H1 (cell line): ENCODE measurements at regions not wholly inside any gene's neighbourhood (a gene's known extent, or its start where the extent isn't known, plus 50 kb on each side); places are given as distances from the start of the nearest gene placed in this dataset.
A peak's percentile ranks its signal among the peaks of the same experiment; 100 is the strongest.

Experiments used
- CTCF ChIA-PET: fragments of 300-600 bp; sonication (Branson Sonifier 250); formaldehyde crosslinking; loops from one replicate; lab custom pipeline; 2021; ENCODE audit not compliant: partially characterized antibody; lab: Charles Lee
- POLR2A ChIA-PET: fragments of 300-600 bp; sonication (Branson Sonifier 250); formaldehyde crosslinking; loops from one replicate; lab custom pipeline; 2021; ENCODE audit warnings: inconsistent platforms; ENCODE audit not compliant: partially characterized antibody; lab: Charles Lee
- DNase-seq, 2 experiments: peaks; one replicate each; pipeline versions ENCODE4 v3.0.0 to v3.0.0-alpha.2; 2010 to 2022; ENCODE audit warnings: low spot score in 2 of 2, low read depth in 1 of 2, mixed read lengths in 1 of 2
- FAIRE-seq: peaks from 2 replicates; lab custom pipeline; 2011; peaks lifted over from hg19 to GRCh38; lab: Jason Lieb, UNC
- H2AFZ ChIP-seq: 2 replicates; pipeline ENCODE4 v1.8.1; 2012; ENCODE audit warnings: low read length, inconsistent platforms
- H2AK5ac ChIP-seq: 2 replicates; pipeline ENCODE4 v1.6.1; 2013; ENCODE audit warnings: low read depth, low read length
- H2BK120ac ChIP-seq: replicated peaks from 2 replicates; pipeline ENCODE3; 2013; ENCODE audit warnings: low read depth, low read length, inconsistent platforms
- H2BK12ac ChIP-seq: 2 replicates; pipeline ENCODE4 v1.6.1; 2013; ENCODE audit warnings: low read depth, low read length
- H2BK15ac ChIP-seq: 2 replicates; pipeline ENCODE4 v1.6.1; 2013; ENCODE audit warnings: low read length
- H2BK20ac ChIP-seq: 2 replicates; pipeline ENCODE4 v1.6.1; 2013; ENCODE audit warnings: low read length
- H2BK5ac ChIP-seq: 2 replicates; pipeline ENCODE4 v1.6.1; 2013; ENCODE audit warnings: low read depth, low read length
- H3K14ac ChIP-seq: 2 replicates; pipeline ENCODE4 v1.6.1; 2013; ENCODE audit warnings: inconsistent platforms; ENCODE audit not compliant: insufficient read length
- H3K18ac ChIP-seq: 2 replicates; pipeline ENCODE4 v1.6.1; 2013; ENCODE audit warnings: low read length; ENCODE audit errors: extremely low read depth
- H3K23ac ChIP-seq: 2 replicates; pipeline ENCODE4 v1.6.1; 2013; ENCODE audit warnings: inconsistent platforms; ENCODE audit not compliant: insufficient read length
- H3K23me2 ChIP-seq: 2 replicates; pipeline ENCODE4 v1.6.1; 2013; ENCODE audit warnings: low read depth, low read length
- H3K27ac ChIP-seq: 2 replicates; pipeline ENCODE4 v1.6.1; 2011; ENCODE audit warnings: low read depth, low read length, inconsistent platforms
- H3K27me3 ChIP-seq, 4 experiments: replicated peaks in 1 of 4; 1 replicate in 1 of 4; 2 replicates in 3 of 4; pipeline versions ENCODE4 v1.6.1 to v1.8.1; 2011 to 2013; ENCODE audit warnings: low read length in 3 of 4, mild to moderate bottlenecking in 3 of 4, inconsistent platforms in 2 of 4, mixed read lengths in 2 of 4, moderate library complexity in 1 of 4; ENCODE audit not compliant: control insufficient read depth in 3 of 4, insufficient read depth in 3 of 4; ENCODE audit errors: extremely low read depth in 1 of 4
- H3K36me3 ChIP-seq, 4 experiments: 2 replicates each; pipeline versions ENCODE4 v1.6.1 to v1.8.1; 2011 to 2013; ENCODE audit warnings: mild to moderate bottlenecking in 4 of 4, low read length in 3 of 4, moderate library complexity in 2 of 4, control low read depth in 1 of 4, inconsistent platforms in 1 of 4; ENCODE audit not compliant: insufficient read depth in 4 of 4, control insufficient read depth in 2 of 4
- H3K4ac ChIP-seq: replicated peaks from 2 replicates; pipeline ENCODE3; 2013; ENCODE audit warnings: low read length, low read depth, mixed read lengths, inconsistent platforms; ENCODE audit not compliant: insufficient read length
- H3K4me1 ChIP-seq, 4 experiments: replicated peaks in 1 of 4; 1 replicate in 1 of 4; 2 replicates in 3 of 4; pipeline versions ENCODE4 v1.6.1 to v1.8.1; 2011 to 2013; ENCODE audit warnings: low read length in 3 of 4, inconsistent platforms in 2 of 4, mixed read lengths in 1 of 4; ENCODE audit not compliant: insufficient read depth in 4 of 4, control insufficient read depth in 3 of 4
- H3K4me2 ChIP-seq, 2 experiments: 2 replicates each; pipeline versions ENCODE4 v1.6.1 to v1.8.1; 2011 to 2013; ENCODE audit warnings: low read depth in 2 of 2, low read length in 2 of 2, control low read depth in 1 of 2, inconsistent platforms in 1 of 2, mild to moderate bottlenecking in 1 of 2; ENCODE audit not compliant: insufficient read depth in 1 of 2
- H3K4me3 ChIP-seq, 4 experiments: fragments of 200-600, 300-600 bp in 1 of 4; sonication (generic), shearing (Covaris generic), sonication (Bioruptor Twin) in 1 of 4; 2 replicates each; pipeline versions ENCODE4 v1.5.1 to v1.8.1; 2011 to 2016; ENCODE audit warnings: low read length in 4 of 4, low read depth in 3 of 4, control low read depth in 2 of 4, inconsistent platforms in 2 of 4, mild to moderate bottlenecking in 2 of 4, mixed read lengths in 1 of 4, moderate library complexity in 1 of 4; ENCODE audit not compliant: insufficient read depth in 2 of 4; ENCODE audit errors: extremely low read depth in 1 of 4
- H3K56ac ChIP-seq: replicated peaks from 2 replicates; pipeline ENCODE3; 2013; ENCODE audit warnings: low read depth, mild to moderate bottlenecking, mixed read lengths, low read length, inconsistent platforms; ENCODE audit not compliant: insufficient read length
- H3K79me1 ChIP-seq: 2 replicates; pipeline ENCODE4 v1.6.1; 2013; ENCODE audit warnings: low read depth, low read length, control low read depth
- H3K79me2 ChIP-seq, 2 experiments: 2 replicates each; pipeline versions ENCODE4 v1.6.1 to v1.8.1; 2012 to 2013; ENCODE audit warnings: low read length in 2 of 2, mild to moderate bottlenecking in 2 of 2, inconsistent platforms in 1 of 2; ENCODE audit not compliant: insufficient read depth in 2 of 2, control insufficient read depth in 1 of 2
- H3K9ac ChIP-seq, 4 experiments: replicated peaks in 1 of 4; 1 replicate in 1 of 4; 2 replicates in 3 of 4; pipeline versions ENCODE4 v1.6.1 to v1.8.1; 2011 to 2013; ENCODE audit warnings: low read depth in 3 of 4, low read length in 3 of 4, control low read depth in 2 of 4, mild to moderate bottlenecking in 2 of 4, moderate library complexity in 2 of 4, inconsistent platforms in 1 of 4; ENCODE audit errors: extremely low read depth in 1 of 4
- H3K9me3 ChIP-seq, 2 experiments: 2 replicates each; pipeline versions ENCODE4 v1.6.1 to v1.8.1; 2012 to 2013; ENCODE audit warnings: mild to moderate bottlenecking in 2 of 2, moderate library complexity in 2 of 2, control low read depth in 1 of 2, inconsistent platforms in 1 of 2, low read depth in 1 of 2, low read length in 1 of 2, mixed read lengths in 1 of 2; ENCODE audit not compliant: insufficient read depth in 2 of 2
- H4K20me1 ChIP-seq, 2 experiments: replicated peaks in 1 of 2; 2 replicates each; pipeline versions ENCODE3 to v1.8.1; 2011 to 2013; ENCODE audit warnings: inconsistent platforms in 2 of 2, low read length in 2 of 2, mild to moderate bottlenecking in 1 of 2; ENCODE audit not compliant: insufficient read depth in 2 of 2, control insufficient read depth in 1 of 2
- H4K5ac ChIP-seq: 2 replicates; pipeline ENCODE4 v1.6.1; 2013; ENCODE audit warnings: low read length, low read depth, mixed read lengths, inconsistent platforms; ENCODE audit not compliant: insufficient read length
- H4K8ac ChIP-seq: 2 replicates; pipeline ENCODE4 v1.8.0; 2013; ENCODE audit warnings: mild to moderate bottlenecking, moderate library complexity, low read length, inconsistent platforms; ENCODE audit not compliant: insufficient read depth; ENCODE audit errors: extremely low read depth
- H4K91ac ChIP-seq: replicated peaks from 2 replicates; pipeline ENCODE3; 2013; ENCODE audit warnings: low read length, mixed read lengths, inconsistent platforms; ENCODE audit not compliant: insufficient read length
- HDAC2 ChIP-seq, 2 experiments: fragments of 300-600 bp in 1 of 2; sonication (generic) in 1 of 2; IDR thresholded peaks; 2 replicates each; pipeline ENCODE4 v1.6.1; 2011 to 2012; ENCODE audit warnings: low read depth in 2 of 2, low read length in 2 of 2, mild to moderate bottlenecking in 2 of 2, moderate library complexity in 2 of 2, borderline replicate concordance in 1 of 2, inconsistent platforms in 1 of 2
- KDM1A ChIP-seq: fragments of 200-600, 300-600 bp; sonication (generic); IDR thresholded peaks from 2 replicates; pipeline ENCODE4 v1.7.1; 2016; ENCODE audit warnings: mild to moderate bottlenecking, low read length, borderline replicate concordance
- WGBS, 2 experiments: shearing (Covaris generic) in 1 of 2; methylation state at CpG; one replicate each; pipeline versions ENCODE4 v1.1.6 to v1.1.7; 2013 to 2015; ENCODE audit warnings: low lambda C conversion rate in 2 of 2, mixed read lengths in 2 of 2, inconsistent platforms in 1 of 2, low coverage in 1 of 2, missing lambda C conversion rate in 1 of 2; ENCODE audit not compliant: insufficient replicate concordance in 2 of 2, insufficient coverage in 1 of 2, insufficient read length in 1 of 2; ENCODE audit errors: extremely low coverage in 1 of 2, missing lambda C conversion rate in 1 of 2; 5-methylcytosine and 5-hydroxymethylcytosine counted together
- TF ChIP-seq, protein P1 (sequence below): IDR thresholded peaks from 2 replicates; pipeline ENCODE4 v1.6.1; 2011; ENCODE audit warnings: low read length, improper control_type of control experiment

DNA sequence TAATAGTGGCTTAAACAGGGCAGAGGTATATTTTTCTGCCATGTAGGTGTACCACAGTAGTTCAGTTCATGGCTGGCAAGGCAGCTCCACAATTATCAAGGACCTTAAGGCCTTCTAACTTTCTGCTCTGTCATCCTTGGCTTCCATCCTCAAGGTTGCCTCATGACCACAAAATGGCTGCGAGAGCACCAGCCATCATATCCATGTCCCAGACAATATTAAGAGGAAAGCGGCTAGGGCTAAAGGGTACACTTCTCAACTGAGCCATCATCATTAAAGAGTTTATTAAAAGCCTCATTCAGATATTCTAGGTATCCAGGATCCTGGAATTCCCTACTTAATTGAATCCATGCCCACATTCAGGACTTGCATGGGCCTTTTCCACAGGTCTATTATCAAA lies 62.7 kb upstream of the MRI1 start:
- no peaks in the 10 kb centered on the region for H3K23me2 ChIP-seq
- no peak overlapping the region for H3K56ac ChIP-seq
- H2AK5ac ChIP-seq: no peak overlapping the region
- no peak overlapping the region for H2AFZ ChIP-seq
- DNase-seq (no peak), FAIRE-seq (no peak)
- no peaks in the 10 kb centered on the region for H3K79me1 ChIP-seq
- H3K4me1 ChIP-seq: no peaks in the 10 kb centered on the region
- H4K91ac ChIP-seq: no peak overlapping the region
- H3K4me2 ChIP-seq: no peak overlapping the region
- H3K27me3 ChIP-seq: no peaks in the 10 kb centered on the region
- H2BK12ac ChIP-seq: no peak overlapping the region
- no peak overlapping the region for H3K18ac ChIP-seq
- H3K14ac ChIP-seq: no peak overlapping the region
- no peaks in the 10 kb centered on the region for H3K36me3 ChIP-seq
- no peak overlapping the region for H3K9ac ChIP-seq
- H3K79me2 ChIP-seq: no peaks in the 10 kb centered on the region
- H2BK15ac ChIP-seq: no peak overlapping the region
- no peak overlapping the region for H3K4me3 ChIP-seq
- no peaks in the 10 kb centered on the region for H4K20me1 ChIP-seq
- TF ChIP-seq HDAC2 (IDR thresholded peaks at IDR 0.05; ENCODE audit: borderline replicate concordance in 1 of 2, low read depth in 2 of 2, low read length in 2 of 2) (0 out of 4 replicates have a peak, but pooled peaks of 1 of the 2 experiments have one; percentile 35), KDM1A (peak; percentile 68; the same call in 1 of the 2 replicates)
- TF ChIP-seq, protein P1, sequence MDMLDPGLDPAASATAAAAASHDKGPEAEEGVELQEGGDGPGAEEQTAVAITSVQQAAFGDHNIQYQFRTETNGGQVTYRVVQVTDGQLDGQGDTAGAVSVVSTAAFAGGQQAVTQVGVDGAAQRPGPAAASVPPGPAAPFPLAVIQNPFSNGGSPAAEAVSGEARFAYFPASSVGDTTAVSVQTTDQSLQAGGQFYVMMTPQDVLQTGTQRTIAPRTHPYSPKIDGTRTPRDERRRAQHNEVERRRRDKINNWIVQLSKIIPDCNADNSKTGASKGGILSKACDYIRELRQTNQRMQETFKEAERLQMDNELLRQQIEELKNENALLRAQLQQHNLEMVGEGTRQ: no peak
- no peak overlapping the region for H3K4ac ChIP-seq
- H3K9me3 ChIP-seq: peaks cover 6 to 7% of the 10 kb centered on the region in 2 experiments; a peak in 3 of 4 replicates
- ChIA-PET CTCF (interaction anchor here (1.0 kb wide), 1 partner anchor 17 kb away, joined by 4 read pairs; no protein-coding TSS in a partner anchor), POLR2A (no interaction called here)
- no peak overlapping the region for H3K27ac ChIP-seq
- no peak overlapping the region for H2BK20ac ChIP-seq
- H4K5ac ChIP-seq: no peak overlapping the region
- H2BK5ac ChIP-seq: no peak overlapping the region
- WGBS, 2 experiments: 80% methylated on average over 2 of the region's 2 CpGs; no CpG with 5 or more reads in 1 of the 2 experiments
- no peak overlapping the region for H2BK120ac ChIP-seq
- no peak overlapping the region for H4K8ac ChIP-seq
- H3K23ac ChIP-seq: no peak overlapping the region
